ENCODE measurements at regions not wholly inside any gene's neighbourhood (a gene's known extent, or its start where the extent isn't known, plus 50 kb on each side); places are given as distances from the start of the nearest gene placed in this dataset.
A peak's percentile ranks its signal among the peaks of the same experiment; 100 is the strongest.

GRCh38 chr3:153073636-153074035, 88.4 kb upstream of the RAP2B start:
- no peak for DNase-seq (ENCODE audit: low spot score in 2 of 2)
- intact Hi-C loops (cut with DNase I; ENCODE audit: low total_unique reads): no loop called here
- 67 to 68% methylated on average over 5 of the region's 5 CpGs for WGBS, 2 donors
- no peak for TF ChIP-seq CTCF (IDR thresholded peaks at IDR 0.05)
- TF ChIP-seq POLR2A (IDR thresholded peaks at IDR 0.05): no peak
- H3K4me3 ChIP-seq (ENCODE audit: low read depth, poor library complexity, severe bottlenecking): no peak overlapping the region

GRCh38 chr3:153078826-153079225, 83.2 kb upstream of the RAP2B start:
- intact Hi-C loops (cut with DNase I; ENCODE audit: low total_unique reads): no loop called here
- H3K4me3 ChIP-seq (ENCODE audit: low read depth, poor library complexity, severe bottlenecking): no peak overlapping the region
- TF ChIP-seq POLR2A (IDR thresholded peaks at IDR 0.05) (no peak), CTCF (IDR thresholded peaks at IDR 0.05) (no peak)
- no peak for DNase-seq (ENCODE audit: low spot score in 2 of 2)
- 91 to 93% methylated on average over 7 of the region's 7 CpGs for WGBS, 2 donors

- intact Hi-C loops (cut with DNase I; ENCODE audit: low total_unique reads): no loop called here
- H3K4me3 ChIP-seq (ENCODE audit: low read depth, poor library complexity, severe bottlenecking): no peak overlapping the region
- no peak for DNase-seq (ENCODE audit: low spot score in 2 of 2)
- no peak for TF ChIP-seq POLR2A (IDR thresholded peaks at IDR 0.05)
These were observed 82.6 kb upstream of the RAP2B start for GRCh38 chr3:153079386-153079785.

- no peak for DNase-seq (ENCODE audit: low spot score in 2 of 2)
- TF ChIP-seq CTCF (IDR thresholded peaks at IDR 0.05): no peak
- no peak for TF ChIP-seq POLR2A (IDR thresholded peaks at IDR 0.05)
- H3K4me3 ChIP-seq (ENCODE audit: low read depth, poor library complexity, severe bottlenecking): no peak overlapping the region
- WGBS, 2 donors: 59 to 62% methylated on average over 3 of the region's 3 CpGs
- intact Hi-C loops (cut with DNase I; ENCODE audit: low total_unique reads): no loop called here
These were observed 81.2 kb upstream of the RAP2B start for GRCh38 chr3:153080778-153081240.

- 78 to 85% methylated on average over 3 of the region's 3 CpGs for WGBS, 2 donors
- TF ChIP-seq CTCF (IDR thresholded peaks at IDR 0.05) (no peak), POLR2A (IDR thresholded peaks at IDR 0.05) (no peak)
- intact Hi-C loops (cut with DNase I; ENCODE audit: low total_unique reads): no loop called here
- H3K4me3 ChIP-seq (ENCODE audit: low read depth, poor library complexity, severe bottlenecking): no peak overlapping the region
- DNase-seq (ENCODE audit: low spot score in 2 of 2): no peak
These were observed 77.6 kb upstream of the RAP2B start for GRCh38 chr3:153084431-153084830.

- WGBS, 2 donors: 75 to 77% methylated on average over 7 of the region's 7 CpGs
- TF ChIP-seq CTCF (IDR thresholded peaks at IDR 0.05) (no peak), POLR2A (IDR thresholded peaks at IDR 0.05) (no peak)
- DNase-seq (ENCODE audit: low spot score in 2 of 2): peak in 1 of 2 donors; percentile 25
- intact Hi-C loops (cut with DNase I; ENCODE audit: low total_unique reads): no loop called here
- H3K4me3 ChIP-seq (ENCODE audit: low read depth, poor library complexity, severe bottlenecking): no peak overlapping the region
These were observed 74.1 kb upstream of the RAP2B start for GRCh38 chr3:153087595-153088566.

Measured in lower leg skin (tissue), 4 donors.